ENCODE measurements at regions not wholly inside any gene's neighbourhood (a gene's known extent, or its start where the extent isn't known, plus 50 kb on each side); places are given as distances from the start of the nearest gene placed in this dataset.

DNA sequence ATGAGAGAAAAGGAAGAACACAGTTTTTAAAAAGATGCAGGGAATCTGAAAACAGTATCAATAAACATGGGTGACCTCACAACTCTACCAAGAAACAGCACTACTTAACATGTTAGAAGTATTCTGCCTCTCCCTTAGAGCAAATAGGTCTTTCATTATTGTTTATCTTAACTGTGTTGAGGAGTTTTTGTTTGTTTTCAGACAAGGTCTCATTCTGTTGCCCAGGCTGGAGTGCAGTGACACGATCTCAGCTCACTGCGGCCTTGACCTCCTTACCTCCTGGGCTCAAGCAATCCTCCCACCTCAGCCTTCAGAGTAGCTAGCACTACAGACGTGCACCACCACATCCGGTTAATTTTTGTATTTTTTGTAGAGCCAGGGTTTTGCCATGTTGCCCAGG is 165.3 kb upstream of the PRDX4 start:
- TF ChIP-seq, protein P1, sequence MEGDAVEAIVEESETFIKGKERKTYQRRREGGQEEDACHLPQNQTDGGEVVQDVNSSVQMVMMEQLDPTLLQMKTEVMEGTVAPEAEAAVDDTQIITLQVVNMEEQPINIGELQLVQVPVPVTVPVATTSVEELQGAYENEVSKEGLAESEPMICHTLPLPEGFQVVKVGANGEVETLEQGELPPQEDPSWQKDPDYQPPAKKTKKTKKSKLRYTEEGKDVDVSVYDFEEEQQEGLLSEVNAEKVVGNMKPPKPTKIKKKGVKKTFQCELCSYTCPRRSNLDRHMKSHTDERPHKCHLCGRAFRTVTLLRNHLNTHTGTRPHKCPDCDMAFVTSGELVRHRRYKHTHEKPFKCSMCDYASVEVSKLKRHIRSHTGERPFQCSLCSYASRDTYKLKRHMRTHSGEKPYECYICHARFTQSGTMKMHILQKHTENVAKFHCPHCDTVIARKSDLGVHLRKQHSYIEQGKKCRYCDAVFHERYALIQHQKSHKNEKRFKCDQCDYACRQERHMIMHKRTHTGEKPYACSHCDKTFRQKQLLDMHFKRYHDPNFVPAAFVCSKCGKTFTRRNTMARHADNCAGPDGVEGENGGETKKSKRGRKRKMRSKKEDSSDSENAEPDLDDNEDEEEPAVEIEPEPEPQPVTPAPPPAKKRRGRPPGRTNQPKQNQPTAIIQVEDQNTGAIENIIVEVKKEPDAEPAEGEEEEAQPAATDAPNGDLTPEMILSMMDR (IDR thresholded peaks at IDR 0.05; ENCODE audit: poor library complexity, severe bottlenecking): no peak
- Histone ChIP-seq H3K27ac (ENCODE audit: poor library complexity, severe bottlenecking) (no peak overlapping the region), H3K4me3 (ENCODE audit: severe bottlenecking) (no peak overlapping the region), H3K4me1 (ENCODE audit: insufficient read depth, poor library complexity, severe bottlenecking) (peaks cover 5% of the 10 kb centered on the region), H3K9me3 (ENCODE audit: severe bottlenecking) (no peaks in the 10 kb centered on the region), H3K36me3 (ENCODE audit: low read depth) (no peaks in the 10 kb centered on the region), H3K27me3 (ENCODE audit: insufficient read depth, poor library complexity, severe bottlenecking) (no peaks in the 10 kb centered on the region)
- no peak for ATAC-seq (ENCODE audit: low read depth)
- DNase-seq (ENCODE audit: low spot score): no peak

DNA sequence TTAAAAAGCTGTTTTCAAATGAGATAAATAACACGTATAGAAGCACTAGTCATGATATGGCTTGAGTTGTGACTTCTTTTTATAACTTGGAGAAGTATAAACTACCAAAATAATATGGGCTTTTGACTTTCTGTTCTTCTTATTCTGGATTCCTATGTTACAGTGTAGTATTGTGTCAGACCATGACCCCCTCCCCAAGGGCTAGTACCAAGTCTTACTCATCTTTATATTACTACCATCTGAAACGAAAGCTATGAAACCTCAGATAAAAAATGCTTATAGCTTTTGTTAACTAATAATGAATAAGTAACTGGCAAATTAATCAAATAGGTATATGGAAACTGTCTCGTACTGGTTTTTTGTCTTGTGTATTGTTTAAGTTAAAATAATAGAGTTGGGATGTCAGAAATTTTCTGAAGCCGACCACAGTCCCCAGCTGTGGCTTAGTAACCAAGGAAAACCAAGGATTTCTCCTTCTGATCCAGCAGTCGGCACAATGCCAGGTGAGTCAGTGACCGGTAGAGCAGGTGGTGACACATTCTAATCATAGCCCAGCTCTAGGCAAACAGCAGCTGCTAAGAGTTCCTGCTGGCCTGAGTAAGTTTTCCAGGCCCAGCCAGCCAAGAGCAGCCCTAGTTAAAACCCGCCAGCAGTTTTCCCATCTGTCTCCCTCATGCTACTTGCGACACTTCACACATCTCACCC is 163.3 kb upstream of the PRDX4 start:
- H3K27ac ChIP-seq (ENCODE audit: poor library complexity, severe bottlenecking): no peak overlapping the region
- H3K4me3 ChIP-seq (ENCODE audit: severe bottlenecking): no peak overlapping the region
- no peaks in the 10 kb centered on the region for H3K36me3 ChIP-seq (ENCODE audit: low read depth)
- no peaks in the 10 kb centered on the region for H3K9me3 ChIP-seq (ENCODE audit: severe bottlenecking)
- H3K4me1 ChIP-seq (ENCODE audit: insufficient read depth, poor library complexity, severe bottlenecking): peaks cover 5% of the 10 kb centered on the region
- TF ChIP-seq, protein P1 (IDR thresholded peaks at IDR 0.05; ENCODE audit: poor library complexity, severe bottlenecking): no peak
- peak; percentile 87 for DNase-seq (ENCODE audit: low spot score)
- peak; percentile 99 for ATAC-seq (ENCODE audit: low read depth)
- H3K27me3 ChIP-seq (ENCODE audit: insufficient read depth, poor library complexity, severe bottlenecking): no peaks in the 10 kb centered on the region

DNA sequence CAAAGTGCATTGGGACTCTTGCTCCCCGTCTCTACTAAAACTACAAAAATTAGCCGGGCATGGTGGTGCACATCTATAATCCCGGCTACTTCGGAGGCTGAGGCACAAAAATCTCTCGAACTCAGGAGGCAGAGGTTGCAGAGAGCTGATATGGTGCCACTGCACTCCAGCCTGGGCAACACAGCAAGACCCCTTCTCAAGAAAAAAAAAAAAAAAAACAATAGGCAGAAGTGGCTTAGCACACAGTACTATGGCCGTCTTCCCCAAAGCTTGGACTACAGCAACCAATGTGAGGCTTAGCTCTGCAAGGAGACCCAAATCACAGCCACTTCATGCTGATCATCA is 162.8 kb upstream of the PRDX4 start:
- H3K4me3 ChIP-seq (ENCODE audit: severe bottlenecking): no peak overlapping the region
- TF ChIP-seq, protein P1 (IDR thresholded peaks at IDR 0.05; ENCODE audit: poor library complexity, severe bottlenecking): no peak
- H3K4me1 ChIP-seq (ENCODE audit: insufficient read depth, poor library complexity, severe bottlenecking): peaks cover 5% of the 10 kb centered on the region
- H3K9me3 ChIP-seq (ENCODE audit: severe bottlenecking): no peaks in the 10 kb centered on the region
- no peaks in the 10 kb centered on the region for H3K36me3 ChIP-seq (ENCODE audit: low read depth)
- H3K27ac ChIP-seq (ENCODE audit: poor library complexity, severe bottlenecking): no peak overlapping the region
- ATAC-seq (ENCODE audit: low read depth) (no peak), DNase-seq (ENCODE audit: low spot score) (no peak)
- H3K27me3 ChIP-seq (ENCODE audit: insufficient read depth, poor library complexity, severe bottlenecking): no peaks in the 10 kb centered on the region

- Histone ChIP-seq H3K27ac (ENCODE audit: poor library complexity, severe bottlenecking) (no peak overlapping the region), H3K9me3 (ENCODE audit: severe bottlenecking) (no peaks in the 10 kb centered on the region), H3K27me3 (ENCODE audit: insufficient read depth, poor library complexity, severe bottlenecking) (no peaks in the 10 kb centered on the region), H3K4me3 (ENCODE audit: severe bottlenecking) (no peak overlapping the region), H3K4me1 (ENCODE audit: insufficient read depth, poor library complexity, severe bottlenecking) (peaks cover 5% of the 10 kb centered on the region), H3K36me3 (ENCODE audit: low read depth) (no peaks in the 10 kb centered on the region)
- DNase-seq (ENCODE audit: low spot score): no peak
- ATAC-seq (ENCODE audit: low read depth): no peak
- TF ChIP-seq, protein P1 (IDR thresholded peaks at IDR 0.05; ENCODE audit: poor library complexity, severe bottlenecking): no peak
Observed at GRCh38 chrX:23504895-23505294, 162.4 kb upstream of the PRDX4 start.

DNA sequence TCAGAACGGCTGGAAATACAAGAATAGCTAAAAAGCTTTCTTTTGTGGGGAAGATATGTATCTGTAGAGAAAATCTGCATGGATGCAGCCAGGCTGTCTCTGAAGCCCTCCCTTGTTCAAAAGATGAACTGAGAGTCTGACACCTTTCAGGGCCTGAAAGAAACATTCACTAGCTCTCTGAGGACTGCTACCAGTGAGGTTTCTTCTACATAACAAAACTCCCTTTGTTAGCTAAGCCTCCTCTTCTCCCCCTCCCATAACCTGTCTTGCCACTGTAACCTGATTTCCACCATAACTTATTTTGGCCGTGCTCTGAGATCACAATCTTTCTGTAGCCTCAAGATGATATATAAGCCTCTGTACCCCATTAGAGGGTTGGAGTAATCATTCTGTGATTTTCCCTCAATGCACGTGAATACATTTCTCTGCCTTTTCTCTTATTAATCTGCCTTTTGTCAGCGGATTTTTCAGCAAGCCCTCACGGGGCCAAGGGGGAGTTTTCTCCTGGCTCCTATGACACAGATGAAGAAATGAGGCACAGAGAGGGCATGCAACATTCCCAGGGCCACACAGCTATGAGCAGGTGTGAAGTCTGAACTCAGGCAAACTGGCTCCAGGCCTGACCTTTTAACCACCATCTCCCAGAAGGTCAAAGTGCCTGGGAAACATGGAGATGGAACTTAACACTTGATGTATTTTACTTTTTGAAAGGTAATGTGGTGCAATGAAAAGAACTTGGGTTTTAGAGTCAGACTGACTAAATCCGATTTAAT is 161.6 kb upstream of the PRDX4 start:
- Histone ChIP-seq H3K36me3 (ENCODE audit: low read depth) (no peaks in the 10 kb centered on the region), H3K4me3 (ENCODE audit: severe bottlenecking) (no peak overlapping the region), H3K27ac (ENCODE audit: poor library complexity, severe bottlenecking) (no peak overlapping the region), H3K27me3 (ENCODE audit: insufficient read depth, poor library complexity, severe bottlenecking) (no peaks in the 10 kb centered on the region), H3K4me1 (ENCODE audit: insufficient read depth, poor library complexity, severe bottlenecking) (peaks cover 5% of the 10 kb centered on the region), H3K9me3 (ENCODE audit: severe bottlenecking) (no peaks in the 10 kb centered on the region)
- ATAC-seq (ENCODE audit: low read depth) (no peak), DNase-seq (ENCODE audit: low spot score) (no peak)
- TF ChIP-seq, protein P1 (IDR thresholded peaks at IDR 0.05; ENCODE audit: poor library complexity, severe bottlenecking): no peak

Data from RWPE2 (cell line).